Neural cell (in vitro differentiated cells): ENCODE measurements at regions not wholly inside any gene's neighbourhood (a gene's known extent, or its start where the extent isn't known, plus 50 kb on each side); places are given as distances from the start of the nearest gene placed in this dataset.

Experiments used
- CTCF ChIP-seq: fragments of 450-650 bp; IDR thresholded peaks from 2 replicates; pipeline ENCODE4 v1.5.1; 2014; ENCODE audit warnings: antibody characterized with exemption, mild to moderate bottlenecking, moderate library complexity; ENCODE audit not compliant: poor library complexity, severe bottlenecking
- EP300 ChIP-seq: fragments of 450-650 bp; conservative IDR thresholded peaks from 2 replicates; pipeline ENCODE4 v1.6.1; 2014; ENCODE audit warnings: antibody characterized with exemption, mild to moderate bottlenecking, moderate library complexity; ENCODE audit not compliant: poor library complexity, severe bottlenecking
- POLR2AphosphoS5 ChIP-seq: IDR thresholded peaks from 2 replicates; pipeline ENCODE4 v1.6.1; 2012
- RAD21 ChIP-seq: fragments of 450-650 bp; conservative IDR thresholded peaks from 2 replicates; pipeline ENCODE4 v1.6.1; 2014; ENCODE audit warnings: antibody characterized with exemption, mild to moderate bottlenecking, moderate library complexity
- REST ChIP-seq: IDR thresholded peaks from 2 replicates; pipeline ENCODE4 v1.6.1; 2012; ENCODE audit warnings: borderline replicate concordance

GRCh38 chr6:7016226-7016625 lies 91.5 kb upstream of the RREB1 start:
- no peak for TF ChIP-seq REST
- no peak for TF ChIP-seq POLR2AphosphoS5
- TF ChIP-seq EP300 = no peak
- TF ChIP-seq RAD21 = no peak
- no peak for TF ChIP-seq CTCF
